GM18511 (cell line): ENCODE measurements at regions not wholly inside any gene's neighbourhood (a gene's known extent, or its start where the extent isn't known, plus 50 kb on each side); places are given as distances from the start of the nearest gene placed in this dataset.

ENCODE experiments used
- ATAC-seq: cut with Tn5 transposase; IDR thresholded peaks from one replicate; pipeline ENCODE4 v1.9.1; 2021; ENCODE audit warnings: mild to moderate bottlenecking, moderate library complexity; ENCODE audit not compliant: unreplicated experiment

- ATAC-seq, result no peak
Observed at GRCh38 chr9:28272127-28272526, 698.8 kb upstream of the C9orf72 start.

- no peak for ATAC-seq
Observed at GRCh38 chr9:28287455-28287854, 714.2 kb upstream of the C9orf72 start.

- ATAC-seq, result no peak
Observed at GRCh38 chr9:28289746-28290145, 716.5 kb upstream of the C9orf72 start.

GRCh38 chr9:28293369-28294090 lies 720.2 kb upstream of the C9orf72 start:
- no peak for ATAC-seq

- ATAC-seq, result no peak
Observed at GRCh38 chr9:28301281-28301680, 728.0 kb upstream of the C9orf72 start.

GRCh38 chr9:28317745-28318144 lies 744.5 kb upstream of the C9orf72 start:
- no peak for ATAC-seq

GRCh38 chr9:28318515-28318914 lies 745.2 kb upstream of the C9orf72 start:
- no peak for ATAC-seq

GRCh38 chr9:28319981-28320380 lies 746.7 kb upstream of the C9orf72 start:
- no peak for ATAC-seq

- no peak for ATAC-seq
Observed at GRCh38 chr9:28320616-28321015, 747.3 kb upstream of the C9orf72 start.

GRCh38 chr9:28329323-28329722 lies 756.0 kb upstream of the C9orf72 start:
- ATAC-seq, result no peak

- ATAC-seq, result no peak
Observed at GRCh38 chr9:28332648-28333047, 759.4 kb upstream of the C9orf72 start.

- ATAC-seq, result no peak
Observed at GRCh38 chr9:28341913-28342312, 768.6 kb upstream of the C9orf72 start.

GRCh38 chr9:28342815-28343338 lies 769.6 kb upstream of the C9orf72 start:
- no peak for ATAC-seq

GRCh38 chr9:28363151-28363562 lies 789.9 kb upstream of the C9orf72 start:
- no peak for ATAC-seq

GRCh38 chr9:28365020-28365640 lies 791.8 kb upstream of the C9orf72 start:
- ATAC-seq, result no peak

- no peak for ATAC-seq
Observed at GRCh38 chr9:28365728-28366127, 792.4 kb upstream of the C9orf72 start.

GRCh38 chr9:28378231-28378630 lies 805.0 kb upstream of the C9orf72 start:
- no peak for ATAC-seq

GRCh38 chr9:28379082-28379481 lies 805.8 kb upstream of the C9orf72 start:
- ATAC-seq, result no peak

GRCh38 chr9:28389411-28389810 lies 816.1 kb upstream of the C9orf72 start:
- no peak for ATAC-seq

- ATAC-seq, result no peak
Observed at GRCh38 chr9:28394774-28395173, 821.5 kb upstream of the C9orf72 start.

GRCh38 chr9:28396058-28396457 lies 822.8 kb upstream of the C9orf72 start:
- no peak for ATAC-seq

- no peak for ATAC-seq
Observed at GRCh38 chr9:28407351-28407750, 834.1 kb upstream of the C9orf72 start.
